HepG2 (cell line): ENCODE measurements at regions not wholly inside any gene's neighbourhood (a gene's known extent, or its start where the extent isn't known, plus 50 kb on each side); places are given as distances from the start of the nearest gene placed in this dataset.
A peak's percentile ranks its signal among the peaks of the same experiment; 100 is the strongest.

ENCODE experiments used
- ATAC-seq: fragments of 200-7000 bp; cut with Tn5 transposase; 3 replicates; pipeline ENCODE4 v1.9.1; 2020; ENCODE audit warnings: mild to moderate bottlenecking, moderate library complexity
- BruUV-seq: library from RNA; stranded (reverse); fragments of 400-500 nt; replicated peaks from 2 replicates; lab custom pipeline; 2021; lab: Mats Ljungman, UMichigan
- CTCF ChIA-PET: fragments of 300-600 bp; formaldehyde crosslinking; extraction: SDS; loops from one replicate; lab custom pipeline; 2021; ENCODE audit warnings: low total read pairs, inconsistent platforms, low intra/inter-chr PET ratio; lab: Yijun Ruan, JAX
- POLR2A ChIA-PET: fragments of 350-600 bp; sonication (Branson Sonifier 250); formaldehyde crosslinking; loops from one replicate; lab custom pipeline; 2020; ENCODE audit warnings: antibody characterized with exemption, inconsistent platforms; lab: Yijun Ruan, JAX
- DNase-seq: peaks from one replicate; pipeline ENCODE4 v3.0.0-alpha.2; 2015; ENCODE audit warnings: low spot score
- FAIRE-seq: peaks from 3 replicates; lab custom pipeline; 2011; peaks lifted over from hg19 to GRCh38; lab: Jason Lieb, UNC
- H2AFZ ChIP-seq: one replicate; pipeline ENCODE4 v1.6.1; 2011; ENCODE audit warnings: low read length, inconsistent platforms
- H3K27ac ChIP-seq: fragments of 300-600 bp; 3 replicates; pipeline ENCODE4 v1.8.0; 2011; ENCODE audit warnings: mixed run types, mild to moderate bottlenecking, mixed read lengths, low read length, inconsistent platforms; ENCODE audit not compliant: insufficient read depth; ENCODE audit errors: extremely low read length
- H3K27me3 ChIP-seq, 2 experiments: fragments of 200-600 bp in 1 of 2; 2 replicates in 1 of 2; 3 replicates in 1 of 2; pipeline versions ENCODE4 v1.6.0 to v1.8.0; 2011; ENCODE audit warnings: low read length in 2 of 2, mild to moderate bottlenecking in 2 of 2, moderate library complexity in 2 of 2, inconsistent platforms in 1 of 2; ENCODE audit not compliant: insufficient read depth in 2 of 2, control insufficient read depth in 1 of 2
- H3K36me3 ChIP-seq, 2 experiments: fragments of 200-600 bp in 1 of 2; replicated peaks in 1 of 2; 2 replicates in 1 of 2; 3 replicates in 1 of 2; pipeline versions ENCODE4 v1.5.1 to v1.8.0; 2011; ENCODE audit warnings: low read length in 2 of 2, inconsistent platforms in 1 of 2; ENCODE audit not compliant: insufficient read depth in 2 of 2, control insufficient read depth in 1 of 2
- H3K4me1 ChIP-seq: 2 replicates; pipeline ENCODE4 v1.5.1; 2012; ENCODE audit warnings: low read length, inconsistent platforms; ENCODE audit not compliant: insufficient read depth
- H3K4me2 ChIP-seq: 2 replicates; pipeline ENCODE4 v1.6.0; 2011; ENCODE audit warnings: low read depth, low read length, inconsistent platforms
- H3K4me3 ChIP-seq, 3 experiments: fragments of 200-600 bp in 1 of 3; sonication (generic), shearing (Covaris generic) in 1 of 3; replicated peaks in 1 of 3; 2 replicates each; pipeline ENCODE4 v1.5.1; 2011 to 2016; ENCODE audit warnings: low read length in 3 of 3, inconsistent platforms in 2 of 3, low read depth in 2 of 3, mild to moderate bottlenecking in 2 of 3, control low read depth in 1 of 3, mixed read lengths in 1 of 3; ENCODE audit not compliant: insufficient read depth in 1 of 3
- H3K79me2 ChIP-seq: one replicate; pipeline ENCODE4 v1.6.1; 2011; ENCODE audit warnings: low read length, inconsistent platforms; ENCODE audit not compliant: insufficient read depth
- H3K9ac ChIP-seq: 2 replicates; pipeline ENCODE4 v1.6.0; 2011; ENCODE audit warnings: mild to moderate bottlenecking, low read depth, low read length, inconsistent platforms; ENCODE audit not compliant: insufficient read depth
- H3K9me3 ChIP-seq: 2 replicates; pipeline ENCODE4 v1.5.1; 2012; ENCODE audit warnings: mild to moderate bottlenecking, low read length
- H4K20me1 ChIP-seq: 2 replicates; pipeline ENCODE4 v1.6.0; 2011; ENCODE audit warnings: inconsistent platforms, mild to moderate bottlenecking, low read length, moderate library complexity; ENCODE audit not compliant: insufficient read depth
- ATAD3A ChIP-seq: sonication (generic); formaldehyde crosslinking; IDR thresholded peaks from 2 replicates; pipeline ENCODE4 v1.4.0; 2020; ENCODE audit warnings: missing genetic modification reagents
- CTCF ChIP-seq: sonication (generic); formaldehyde crosslinking; IDR thresholded peaks from 2 replicates; pipeline ENCODE4 v1.5.0; 2020; ENCODE audit warnings: mild to moderate bottlenecking, missing genetic modification reagents, moderate library complexity
- DMTF1 ChIP-seq: sonication (generic); formaldehyde crosslinking; IDR thresholded peaks from 2 replicates; pipeline ENCODE4 v1.4.0; 2020; ENCODE audit warnings: mild to moderate bottlenecking, missing genetic modification reagents
- GLMP ChIP-seq: sonication (generic); formaldehyde crosslinking; IDR thresholded peaks from 2 replicates; pipeline ENCODE4 v1.9.0; 2021; ENCODE audit warnings: missing genetic modification reagents, mild to moderate bottlenecking, borderline replicate concordance
- NFE2L2 ChIP-seq: fragments of 150-350 bp; IDR thresholded peaks from 2 replicates; pipeline ENCODE4 v1.6.1; 2014; ENCODE audit warnings: low read length
- STAG1 ChIP-seq: sonication (generic); formaldehyde crosslinking; IDR thresholded peaks from 2 replicates; pipeline ENCODE4 v1.4.0; 2020; ENCODE audit warnings: missing genetic modification reagents
- ZNF446 ChIP-seq: sonication (generic); formaldehyde crosslinking; IDR thresholded peaks from 2 replicates; pipeline ENCODE4 v1.5.0; 2020; ENCODE audit warnings: mild to moderate bottlenecking, missing genetic modification reagents
- ZNF572 ChIP-seq: sonication (generic); formaldehyde crosslinking; IDR thresholded peaks from 2 replicates; pipeline ENCODE4 v1.5.1; 2020; ENCODE audit warnings: mild to moderate bottlenecking, missing genetic modification reagents
- ZNF597 ChIP-seq: sonication (generic); formaldehyde crosslinking; IDR thresholded peaks from 2 replicates; pipeline ENCODE4 v1.5.0; 2020; ENCODE audit warnings: missing genetic modification reagents
- ZNF784 ChIP-seq: sonication (generic); formaldehyde crosslinking; IDR thresholded peaks from 2 replicates; pipeline ENCODE4 v1.5.1; 2020; ENCODE audit warnings: missing genetic modification reagents, mild to moderate bottlenecking, borderline replicate concordance
- WGBS: methylation state at CpG from one replicate; pipeline ENCODE4 v1.1.6; 2017; ENCODE audit warnings: low lambda C conversion rate; 5-methylcytosine and 5-hydroxymethylcytosine counted together
- in situ Hi-C: cut with HindIII; loops from 2 replicates; pipeline ENCODE4 v1.10.0; 2017; ENCODE audit warnings: low pct_unique_long_range_greater_than_20kb; ENCODE audit not compliant: extremely low pct_ligation_motif_present
- intact Hi-C: fragments of 100-400 bp; cut with micrococcal nuclease; formaldehyde crosslinking; loops from one replicate; pipeline ENCODE4 v1.10.0; 2022; ENCODE audit not compliant: unreplicated experiment

- Histone ChIP-seq H2AFZ (no peak overlapping the region), H3K9ac (no peak overlapping the region), H3K27me3 (peaks cover 4 to 50% of the 10 kb centered on the region in 2 experiments), H3K79me2 (no peaks in the 10 kb centered on the region), H3K4me2 (no peak overlapping the region), H3K4me3 (no peak overlapping the region), H3K27ac (no peak overlapping the region), H3K4me1 (no peaks in the 10 kb centered on the region), H3K36me3 (no peaks in the 10 kb centered on the region), H3K9me3 (no peaks in the 10 kb centered on the region), H4K20me1 (no peaks in the 10 kb centered on the region)
- BruUV-seq, result no TSS peak
- ATAC-seq (peak; percentile 39; the same call in 2 of the 3 replicates), DNase-seq (no peak), FAIRE-seq (no peak)
- WGBS, result 57% methylated on average over 10 of the region's 15 CpGs
- TF ChIP-seq ZNF572, result no peak
- peak; percentile 31; the same call in 1 of the 2 replicates for TF ChIP-seq CTCF (CRISPR knock-in tag)
- peak; percentile 20 for TF ChIP-seq STAG1 (CRISPR knock-in tag)
- intact Hi-C loops, result no loop called here
- ChIA-PET POLR2A (no interaction called here), CTCF (no interaction called here)
- in situ Hi-C loops, result no loop called here
These were observed 69.5 kb upstream of the SLC24A4 start for GRCh38 chr14:92253381-92253894.

- Histone ChIP-seq H3K36me3 (no peaks in the 10 kb centered on the region), H3K4me1 (no peaks in the 10 kb centered on the region), H3K9ac (no peak overlapping the region), H4K20me1 (no peaks in the 10 kb centered on the region), H3K4me2 (no peak overlapping the region), H2AFZ (no peak overlapping the region), H3K9me3 (no peaks in the 10 kb centered on the region), H3K27me3 (peaks cover 4 to 50% of the 10 kb centered on the region in 2 experiments), H3K27ac (no peak overlapping the region), H3K4me3 (no peak overlapping the region), H3K79me2 (no peaks in the 10 kb centered on the region)
- ATAC-seq (no peak), DNase-seq (no peak), FAIRE-seq (no peak)
- intact Hi-C loops (no loop called here), in situ Hi-C loops (no loop called here)
- CTCF ChIA-PET, result no interaction called here
- 33% methylated on average over 17 of the region's 18 CpGs for WGBS
- BruUV-seq, result no TSS peak
- POLR2A ChIA-PET, result no interaction called here
- TF ChIP-seq ZNF446 (CRISPR knock-in tag) (no peak), NFE2L2 (no peak), ZNF784 (no peak), ATAD3A (no peak), GLMP (CRISPR knock-in tag) (no peak), DMTF1 (CRISPR knock-in tag) (no peak), ZNF597 (CRISPR knock-in tag) (no peak)
These were observed 68.2 kb upstream of the SLC24A4 start for GRCh38 chr14:92254786-92255185.
